Thymus (tissue), 11 donors: ENCODE measurements at regions not wholly inside any gene's neighbourhood (a gene's known extent, or its start where the extent isn't known, plus 50 kb on each side); places are given as distances from the start of the nearest gene placed in this dataset.
"Not testable (repeated sequence)": the region's sequence is repeated elsewhere in the genome, so short reads cannot be mapped to it uniquely, and the experiment has no call there.

Experiments used
- DNase-seq, 9 donors: peaks; one replicate each; pipeline ENCODE4 v3.0.0-alpha.2; 2013; ENCODE audit warnings: low spot score in 9 of 9, low read depth in 6 of 9, missing footprints in 1 of 9
- H3K27ac ChIP-seq, 2 donors: one replicate each; pipeline ENCODE4 v1.5.1; 2013; ENCODE audit warnings: control low read depth in 1 of 2, low read depth in 1 of 2, low read length in 1 of 2, mild to moderate bottlenecking in 1 of 2, moderate library complexity in 1 of 2
- H3K27me3 ChIP-seq, 2 donors: one replicate each; pipeline ENCODE4 v1.5.1; 2013; ENCODE audit warnings: low read length in 1 of 2; ENCODE audit not compliant: control insufficient read depth in 2 of 2, insufficient read depth in 1 of 2
- H3K36me3 ChIP-seq, 2 donors: one replicate each; pipeline ENCODE4 v1.5.1; 2013; ENCODE audit warnings: low read length in 1 of 2, mild to moderate bottlenecking in 1 of 2, moderate library complexity in 1 of 2; ENCODE audit not compliant: control insufficient read depth in 2 of 2, insufficient read depth in 2 of 2
- H3K4me1 ChIP-seq, 2 donors: one replicate each; pipeline ENCODE4 v1.5.1; 2013; ENCODE audit warnings: low read length in 2 of 2; ENCODE audit not compliant: control insufficient read depth in 2 of 2, insufficient read depth in 2 of 2
- H3K4me3 ChIP-seq, 2 donors: one replicate each; pipeline ENCODE4 v1.5.1; 2013; ENCODE audit warnings: low read length in 2 of 2, control low read depth in 1 of 2, mild to moderate bottlenecking in 1 of 2
- H3K9me3 ChIP-seq, 2 donors: one replicate each; pipeline ENCODE4 v1.5.1; 2013; ENCODE audit warnings: low read length in 1 of 2, mild to moderate bottlenecking in 1 of 2; ENCODE audit not compliant: control insufficient read depth in 2 of 2, insufficient read depth in 1 of 2
- WGBS: extraction: QIAGEN DNeasy Blood & Tissue Kit; methylation state at CpG from one replicate; pipeline ENCODE4 v1.1.7; 2013; 5-methylcytosine and 5-hydroxymethylcytosine counted together
- donor health status: healthy.

- WGBS: 97% methylated on average over 6 of the region's 6 CpGs
- Histone ChIP-seq H3K4me3 (no peak overlapping the region), H3K4me1 (no peaks in the 10 kb centered on the region), H3K36me3 (no peaks in the 10 kb centered on the region), H3K9me3 (no peaks in the 10 kb centered on the region), H3K27me3 (no peaks in the 10 kb centered on the region), H3K27ac (no peak overlapping the region)
- DNase-seq: no peak
Observed at GRCh38 chr7:92944633-92945032, 108.3 kb upstream of the CDK6 start.

DNA sequence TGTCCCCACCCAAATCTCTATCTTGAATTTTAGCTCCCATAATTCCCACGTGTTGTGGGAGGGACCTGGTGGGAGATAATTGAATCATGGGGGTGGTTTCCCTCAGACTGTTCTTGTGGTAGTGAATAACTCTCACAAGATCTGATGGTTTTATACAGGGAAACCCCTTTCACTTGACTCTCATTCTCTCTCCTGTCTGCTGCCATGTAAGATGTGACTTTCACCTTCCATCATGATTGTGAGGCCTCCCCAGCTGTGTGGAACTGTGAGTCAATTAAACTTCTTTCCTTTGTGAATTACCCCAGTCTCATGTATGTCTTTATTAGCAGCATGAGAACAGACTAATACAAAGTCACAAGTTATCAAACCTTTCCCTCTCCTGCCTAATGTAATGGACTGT lies 106.3 kb upstream of the CDK6 start:
- H3K4me3 ChIP-seq, DNase-seq, H3K27ac ChIP-seq, H3K27me3 ChIP-seq, H3K9me3 ChIP-seq, H3K36me3 ChIP-seq, H3K4me1 ChIP-seq: not testable (repeated sequence)
- 72% methylated on average over 1 of the region's 1 CpG for WGBS

DNA sequence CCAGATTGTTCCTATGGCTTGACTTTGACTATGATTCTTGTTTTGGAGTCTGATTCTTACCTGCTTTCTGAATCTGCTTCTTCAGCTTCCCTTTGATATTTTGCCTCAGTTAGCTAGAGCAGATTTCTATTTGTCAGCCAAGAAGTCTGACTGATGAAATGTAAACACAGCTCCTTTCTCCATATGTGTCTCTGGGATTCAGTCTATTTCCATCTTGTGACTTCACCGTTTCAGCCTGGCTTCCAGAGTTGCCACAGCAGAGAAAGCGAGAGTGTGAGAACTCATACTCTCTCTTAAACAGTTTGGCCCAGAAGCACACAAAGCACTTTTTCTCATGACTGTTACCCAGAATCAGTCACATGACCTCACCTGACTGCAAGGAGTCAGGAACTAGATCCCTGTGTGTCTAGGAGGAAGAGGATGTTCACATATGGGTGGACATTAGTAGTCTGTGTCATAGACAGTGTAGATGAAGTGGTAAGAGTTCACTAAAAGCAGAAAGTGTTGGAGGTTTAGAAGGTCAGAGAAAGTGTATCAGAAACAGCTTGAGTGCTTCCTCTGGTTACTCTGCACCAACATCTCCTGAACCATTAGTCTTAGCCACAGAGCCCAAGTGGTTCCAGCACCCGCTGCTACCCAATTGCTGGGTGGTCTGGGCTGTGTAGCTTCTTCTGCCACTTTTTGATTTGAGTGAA lies 103.4 kb upstream of the CDK6 start:
- no peaks in the 10 kb centered on the region for H3K9me3 ChIP-seq
- no peaks in the 10 kb centered on the region for H3K27me3 ChIP-seq
- no peak for DNase-seq
- no peak overlapping the region for H3K4me3 ChIP-seq
- no peaks in the 10 kb centered on the region for H3K4me1 ChIP-seq
- no peaks in the 10 kb centered on the region for H3K36me3 ChIP-seq
- 66% methylated on average over 3 of the region's 3 CpGs for WGBS
- no peak overlapping the region for H3K27ac ChIP-seq

DNA sequence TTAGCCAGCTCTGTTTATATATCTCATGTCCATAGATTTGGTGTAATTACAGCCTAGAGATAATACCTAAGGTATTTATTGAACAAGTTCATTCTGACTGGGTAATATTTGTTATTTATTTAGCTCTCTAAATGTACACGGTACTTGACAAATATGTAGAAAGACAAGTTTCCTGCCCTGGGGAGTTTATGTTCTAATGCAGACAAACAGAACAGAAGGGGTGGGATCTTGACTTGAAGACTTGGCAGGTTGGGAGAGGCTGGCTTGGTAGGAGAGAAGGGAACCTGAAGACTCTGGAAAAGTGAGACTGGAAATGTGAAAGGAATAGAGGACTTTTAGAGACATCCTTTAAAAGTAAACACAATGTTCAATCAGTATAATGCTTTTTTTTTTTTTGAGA lies 97.7 kb upstream of the CDK6 start:
- no peak for DNase-seq
- no peak overlapping the region for H3K4me3 ChIP-seq
- WGBS: 98% methylated on average over 1 of the region's 1 CpG
- no peaks in the 10 kb centered on the region for H3K4me1 ChIP-seq
- H3K27me3 ChIP-seq: no peaks in the 10 kb centered on the region
- H3K9me3 ChIP-seq: no peaks in the 10 kb centered on the region
- H3K27ac ChIP-seq: no peak overlapping the region
- H3K36me3 ChIP-seq: no peaks in the 10 kb centered on the region

DNA sequence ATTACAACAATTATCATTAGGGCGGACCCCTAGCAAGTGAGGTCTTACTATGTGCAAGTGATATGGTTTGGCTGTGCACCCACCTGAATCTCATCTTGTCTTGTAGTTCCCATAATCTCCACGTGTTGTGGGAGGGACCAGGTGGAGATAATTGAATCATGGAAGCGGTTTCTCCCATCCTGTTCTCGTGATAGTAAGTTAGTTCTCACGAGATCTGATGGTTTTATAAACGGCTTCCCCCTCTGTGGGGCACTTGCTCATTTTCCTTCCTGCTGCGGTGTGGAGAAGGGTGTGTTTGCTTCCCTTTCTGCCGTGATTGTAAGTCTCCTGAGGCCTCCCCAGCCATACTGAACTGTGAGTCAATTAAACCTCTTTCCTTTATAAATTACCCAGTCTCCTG lies 96.1 kb upstream of the CDK6 start:
- Histone ChIP-seq H3K27me3 (no peaks in the 10 kb centered on the region), H3K36me3 (no peaks in the 10 kb centered on the region), H3K4me3 (no peak overlapping the region), H3K27ac (no peak overlapping the region), H3K4me1 (no peaks in the 10 kb centered on the region), H3K9me3 (no peaks in the 10 kb centered on the region)
- DNase-seq: no peak
- WGBS: 84% methylated on average over 8 of the region's 8 CpGs

- Histone ChIP-seq H3K36me3 (no peaks in the 10 kb centered on the region), H3K4me3 (no peak overlapping the region)
- 93% methylated on average over 1 of the region's 1 CpG for WGBS
Observed at GRCh38 chr7:92930404-92930803, 94.0 kb upstream of the CDK6 start.

DNA sequence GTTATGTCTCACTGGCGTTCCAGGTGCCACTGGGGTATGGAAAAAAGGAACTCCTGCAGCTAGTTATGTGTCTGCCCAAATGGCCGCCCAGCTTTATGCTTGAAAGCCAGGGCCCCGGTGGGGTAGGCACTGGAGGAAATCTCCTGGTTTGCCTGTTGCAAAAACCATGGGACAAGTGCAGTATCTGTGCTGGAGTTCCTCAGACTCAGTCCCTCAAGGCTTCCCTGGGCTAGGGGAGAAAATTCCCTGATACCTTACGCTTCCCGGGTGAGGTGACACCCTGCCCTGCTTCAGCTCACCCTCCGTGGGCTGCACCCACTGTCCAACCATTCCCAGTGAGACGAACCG lies 90.3 kb upstream of the CDK6 start:
- H3K27ac ChIP-seq: no peak overlapping the region
- H3K27me3 ChIP-seq: no peaks in the 10 kb centered on the region
- no peak for DNase-seq
- H3K36me3 ChIP-seq: no peaks in the 10 kb centered on the region
- H3K9me3 ChIP-seq: no peaks in the 10 kb centered on the region
- no peaks in the 10 kb centered on the region for H3K4me1 ChIP-seq
- H3K4me3 ChIP-seq: no peak overlapping the region
- 95% methylated on average over 8 of the region's 8 CpGs for WGBS

More at GRCh38 chr7:92930404-92930803, 94.0 kb upstream of the CDK6 start:
- no peaks in the 10 kb centered on the region for H3K9me3 ChIP-seq
- H3K4me1 ChIP-seq: no peaks in the 10 kb centered on the region
- H3K27me3 ChIP-seq: no peaks in the 10 kb centered on the region
- no peak for DNase-seq
- H3K27ac ChIP-seq: no peak overlapping the region

- DNase-seq: no peak
- WGBS: 94% methylated on average over 9 of the region's 9 CpGs
- Histone ChIP-seq H3K4me1 (no peaks in the 10 kb centered on the region), H3K4me3 (no peak overlapping the region), H3K27me3 (no peaks in the 10 kb centered on the region), H3K27ac (no peak overlapping the region), H3K36me3 (no peaks in the 10 kb centered on the region), H3K9me3 (no peaks in the 10 kb centered on the region)
Observed at GRCh38 chr7:92925876-92926696, 89.7 kb upstream of the CDK6 start.

- H3K9me3 ChIP-seq: no peaks in the 10 kb centered on the region
- no peaks in the 10 kb centered on the region for H3K36me3 ChIP-seq
- no peak overlapping the region for H3K4me3 ChIP-seq
- H3K27me3 ChIP-seq: no peaks in the 10 kb centered on the region
- H3K27ac ChIP-seq: no peak overlapping the region
- no peak for DNase-seq
- H3K4me1 ChIP-seq: no peaks in the 10 kb centered on the region
- 93% methylated on average over 15 of the region's 15 CpGs for WGBS
Observed at GRCh38 chr7:92924800-92925199, 88.4 kb upstream of the CDK6 start.
